ENCODE measurements at regions not wholly inside any gene's neighbourhood (a gene's known extent, or its start where the extent isn't known, plus 50 kb on each side); places are given as distances from the start of the nearest gene placed in this dataset.

DNA sequence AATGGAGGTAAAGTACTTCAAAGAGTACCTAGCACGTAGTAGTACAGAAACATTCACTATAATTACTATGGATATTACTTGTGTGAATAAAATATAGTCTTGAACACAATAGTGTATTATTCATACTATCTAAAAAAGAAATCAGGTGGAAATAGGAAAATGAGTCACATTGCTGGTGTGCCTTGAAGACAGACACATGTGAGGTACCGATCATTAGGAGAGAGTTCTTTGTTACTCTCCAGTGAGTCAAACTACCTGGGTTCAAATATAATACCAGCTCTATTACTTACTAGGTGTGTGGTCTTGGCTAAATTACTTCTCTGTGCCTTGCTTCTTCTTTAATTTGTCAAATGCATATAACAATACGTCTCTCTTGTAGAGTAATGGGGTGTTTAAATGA is 50.8 kb upstream of the BEND6 start:
- TF ChIP-seq CTCF (IDR thresholded peaks at IDR 0.05; ENCODE audit: low read depth, low read length) = no peak
- H3K4me3 ChIP-seq (ENCODE audit: low read depth, low read length) = no peak overlapping the region

GRCh38 chr6:56902641-56903464 is 52.1 kb upstream of the BEND6 start:
- TF ChIP-seq CTCF (IDR thresholded peaks at IDR 0.05; ENCODE audit: low read depth, low read length) = no peak; the same call in none of the 2 replicates
- no peak overlapping the region for H3K4me3 ChIP-seq (ENCODE audit: low read depth, low read length)

DNA sequence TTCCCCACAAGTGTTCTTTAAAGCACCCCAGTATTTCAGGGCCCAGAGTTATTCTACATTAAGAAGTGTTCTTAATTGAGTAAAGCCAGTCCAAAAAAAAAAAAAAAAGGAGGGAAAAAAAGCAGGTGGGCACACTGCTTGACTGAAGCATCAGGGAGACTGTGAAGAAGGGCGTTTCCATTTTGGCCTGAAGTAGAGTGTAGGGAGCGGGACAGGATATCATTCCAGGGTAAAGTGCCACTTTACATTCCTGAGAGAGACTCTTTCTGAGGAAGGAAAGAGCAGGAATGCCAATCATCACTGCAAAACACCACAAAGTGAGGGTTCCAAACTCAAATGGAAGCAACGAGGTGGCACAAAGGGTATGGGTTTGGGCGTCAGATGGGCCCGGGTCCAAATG is 54.1 kb upstream of the BEND6 start:
- no peak for TF ChIP-seq CTCF (IDR thresholded peaks at IDR 0.05; ENCODE audit: low read depth, low read length)
- H3K4me3 ChIP-seq (ENCODE audit: low read depth, low read length) = no peak overlapping the region

GRCh38 chr6:56899753-56900152 is 55.2 kb upstream of the BEND6 start:
- TF ChIP-seq CTCF (IDR thresholded peaks at IDR 0.05; ENCODE audit: low read depth, low read length) = no peak
- H3K4me3 ChIP-seq (ENCODE audit: low read depth, low read length) = no peak overlapping the region

GRCh38 chr6:56899311-56899710 is 55.6 kb upstream of the BEND6 start:
- no peak for TF ChIP-seq CTCF (IDR thresholded peaks at IDR 0.05; ENCODE audit: low read depth, low read length)
- H3K4me3 ChIP-seq (ENCODE audit: low read depth, low read length) = no peak overlapping the region

GRCh38 chr6:56897789-56898529 is 56.9 kb upstream of the BEND6 start:
- TF ChIP-seq CTCF (IDR thresholded peaks at IDR 0.05; ENCODE audit: low read depth, low read length) = no peak
- H3K4me3 ChIP-seq (ENCODE audit: low read depth, low read length) = no peak overlapping the region

DNA sequence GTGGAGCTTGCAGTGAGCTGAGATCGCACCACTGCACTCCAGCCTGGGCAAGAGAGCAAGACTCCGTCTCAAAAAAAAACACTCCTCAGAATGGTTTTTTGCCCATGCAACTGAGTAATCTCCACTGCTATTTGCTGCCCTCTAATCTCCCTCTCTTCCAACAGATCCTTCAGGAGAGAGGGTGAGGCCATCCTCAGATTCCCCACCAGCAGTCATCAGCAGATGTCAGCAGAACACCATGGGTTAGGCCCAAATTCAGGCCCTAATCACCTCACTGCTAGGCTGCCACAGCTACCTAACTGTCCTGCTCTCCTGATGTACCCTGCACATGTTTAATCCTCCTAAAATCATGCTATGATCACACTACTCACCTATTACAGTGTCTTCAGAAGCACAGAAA is 63.2 kb upstream of the BEND6 start:
- no peak for TF ChIP-seq CTCF (IDR thresholded peaks at IDR 0.05; ENCODE audit: low read depth, low read length)
- H3K4me3 ChIP-seq (ENCODE audit: low read depth, low read length) = no peak overlapping the region

Data from WI38 (cell line).